GM23338 (cell line): ENCODE measurements at regions not wholly inside any gene's neighbourhood (a gene's known extent, or its start where the extent isn't known, plus 50 kb on each side); places are given as distances from the start of the nearest gene placed in this dataset.

ENCODE experiments used
- ATAC-seq: fragments of 200-7000 bp; cut with Tn5 transposase; 3 replicates; pipeline ENCODE4 v1.9.1; 2020
- DNase-seq: peaks from one replicate; pipeline ENCODE4 v3.0.0-alpha.2; 2015; ENCODE audit warnings: low spot score
- H2AFZ ChIP-seq: fragments of 200-600 bp; sonication (generic); 2 replicates; pipeline ENCODE4 v1.8.0; 2016; ENCODE audit warnings: antibody characterized with exemption, mild to moderate bottlenecking, moderate library complexity
- H3F3A ChIP-seq: fragments of 200-600 bp; sonication (generic); replicated peaks from 2 replicates; pipeline ENCODE4 v1.8.0; 2017; ENCODE audit warnings: antibody characterized with exemption, mixed run types, low read depth
- H3K27ac ChIP-seq: fragments of 200-600 bp; sonication (generic); 2 replicates; pipeline ENCODE4 v1.6.1; 2016; ENCODE audit warnings: low read depth
- H3K27me3 ChIP-seq: fragments of 200-600 bp; sonication (generic); 2 replicates; pipeline ENCODE4 v1.8.0; 2016; ENCODE audit warnings: mild to moderate bottlenecking, mixed run types, moderate library complexity; ENCODE audit not compliant: insufficient read depth
- H3K36me3 ChIP-seq: fragments of 200-600 bp; sonication (generic); 2 replicates; pipeline ENCODE4 v1.8.0; 2016; ENCODE audit warnings: mild to moderate bottlenecking; ENCODE audit not compliant: insufficient read depth
- H3K4me1 ChIP-seq: fragments of 200-600 bp; sonication (generic); 2 replicates; pipeline ENCODE4 v1.8.0; 2016; ENCODE audit warnings: mild to moderate bottlenecking, moderate library complexity; ENCODE audit not compliant: insufficient read depth
- H3K4me2 ChIP-seq: fragments of 200-600 bp; sonication (generic); 2 replicates; pipeline ENCODE4 v1.7.1; 2017; ENCODE audit warnings: mixed run types
- H3K4me3 ChIP-seq: fragments of 200-600 bp; sonication (generic); 2 replicates; pipeline ENCODE4 v1.6.1; 2016; ENCODE audit warnings: mixed run types
- H3K79me2 ChIP-seq: fragments of 200-600 bp; sonication (generic); replicated peaks from 2 replicates; pipeline ENCODE4 v1.8.0; 2017; ENCODE audit warnings: mild to moderate bottlenecking; ENCODE audit not compliant: insufficient read depth
- H3K9me2 ChIP-seq: fragments of 200-600 bp; sonication (generic); 2 replicates; pipeline ENCODE4 v1.8.0; 2017; ENCODE audit not compliant: insufficient read depth
- H4K20me1 ChIP-seq: fragments of 200-600 bp; sonication (generic); replicated peaks from 2 replicates; pipeline ENCODE4 v1.8.0; 2017; ENCODE audit warnings: mild to moderate bottlenecking; ENCODE audit not compliant: insufficient read depth
- H3K27ac Mint-ChIP-seq: 2 replicates; pipeline ENCODE4 v1.8.0; 2020; ENCODE audit warnings: inconsistent platforms, mild to moderate bottlenecking, moderate library complexity, mixed read lengths
- H3K27me3 Mint-ChIP-seq: 3 replicates; pipeline ENCODE4 v1.8.0; 2022; ENCODE audit warnings: low read depth, mild to moderate bottlenecking, moderate library complexity, mixed read lengths, inconsistent platforms; ENCODE audit not compliant: insufficient read depth, poor library complexity
- H3K36me3 Mint-ChIP-seq: 3 replicates; pipeline ENCODE4 v1.8.0; 2021; ENCODE audit warnings: low read depth, mild to moderate bottlenecking, inconsistent platforms, moderate library complexity, mixed read lengths
- H3K4me1 Mint-ChIP-seq: 3 replicates; pipeline ENCODE4 v1.8.0; 2020; ENCODE audit warnings: mild to moderate bottlenecking, inconsistent platforms, mixed read lengths
- H3K4me3 Mint-ChIP-seq: 3 replicates; pipeline ENCODE4 v1.8.0; 2021; ENCODE audit warnings: moderate library complexity, mild to moderate bottlenecking, inconsistent platforms, mixed read lengths
- H3K9me3 Mint-ChIP-seq: 3 replicates; pipeline ENCODE4 v1.8.0; 2020; ENCODE audit warnings: moderate library complexity, mild to moderate bottlenecking, inconsistent platforms, mixed read lengths
- CREB1 ChIP-seq: fragments of 250-450 bp; sonication (Bioruptor Pico); IDR thresholded peaks from 2 replicates; pipeline ENCODE4 v1.5.0; 2020; ENCODE audit warnings: low read depth, mild to moderate bottlenecking, moderate library complexity
- EZH2 ChIP-seq: fragments of 200-600 bp; sonication (generic); IDR thresholded peaks from one replicate; pipeline ENCODE4 v1.8.0; 2017; ENCODE audit warnings: antibody characterized with exemption, mild to moderate bottlenecking, low read depth; ENCODE audit not compliant: unreplicated experiment
- EZH2phosphoT487 ChIP-seq: fragments of 200-600 bp; sonication (generic); IDR thresholded peaks from one replicate; pipeline ENCODE4 v1.8.1; 2018; ENCODE audit warnings: antibody characterized with exemption; ENCODE audit not compliant: unreplicated experiment
- JUNB ChIP-seq: IDR thresholded peaks from one replicate; pipeline ENCODE4 v1.6.1; 2016; ENCODE audit warnings: antibody characterized with exemption; ENCODE audit not compliant: unreplicated experiment
- NANOG ChIP-seq: IDR thresholded peaks from 2 replicates; pipeline ENCODE4 v1.6.1; 2016; ENCODE audit warnings: antibody characterized with exemption, borderline replicate concordance
- POLR2AphosphoS5 ChIP-seq: IDR thresholded peaks from 2 replicates; pipeline ENCODE4 v1.6.1; 2016; ENCODE audit warnings: antibody characterized with exemption, low read depth
- STAT1 ChIP-seq: IDR thresholded peaks from one replicate; pipeline ENCODE4 v1.6.1; 2016; ENCODE audit warnings: antibody characterized with exemption; ENCODE audit not compliant: unreplicated experiment
- ZNF114 ChIP-seq: fragments of 250-450 bp; sonication (Bioruptor Pico); IDR thresholded peaks from 2 replicates; pipeline ENCODE4 v1.5.0; 2020; ENCODE audit warnings: mild to moderate bottlenecking, moderate library complexity
- ZNF331 ChIP-seq: fragments of 250-450 bp; sonication (Bioruptor Pico); IDR thresholded peaks from 2 replicates; pipeline ENCODE4 v1.5.0; 2020; ENCODE audit warnings: low read depth, mild to moderate bottlenecking, moderate library complexity
- TF ChIP-seq, protein P1 (sequence below), 2 experiments: fragments of 200-600 bp in 1 of 2; sonication (generic) in 1 of 2; conservative IDR thresholded peaks; 2 replicates each; pipeline versions ENCODE4 v1.5.1 to v1.6.1; 2016 to 2017; ENCODE audit warnings: antibody characterized with exemption in 2 of 2, low read depth in 2 of 2, mild to moderate bottlenecking in 2 of 2, moderate library complexity in 1 of 2
- TF ChIP-seq, protein P2 (sequence below): IDR thresholded peaks from 2 replicates; pipeline ENCODE4 v1.6.1; 2016; ENCODE audit warnings: antibody characterized with exemption
- TF ChIP-seq, protein P3 (sequence below): IDR thresholded peaks from one replicate; pipeline ENCODE4 v1.6.1; 2018; ENCODE audit warnings: antibody characterized with exemption; ENCODE audit not compliant: unreplicated experiment
- TF ChIP-seq, protein P4 (sequence below): fragments of 250-450 bp; sonication (Bioruptor Pico); IDR thresholded peaks from 2 replicates; pipeline ENCODE4 v1.5.0; 2020; ENCODE audit warnings: mild to moderate bottlenecking, moderate library complexity

DNA sequence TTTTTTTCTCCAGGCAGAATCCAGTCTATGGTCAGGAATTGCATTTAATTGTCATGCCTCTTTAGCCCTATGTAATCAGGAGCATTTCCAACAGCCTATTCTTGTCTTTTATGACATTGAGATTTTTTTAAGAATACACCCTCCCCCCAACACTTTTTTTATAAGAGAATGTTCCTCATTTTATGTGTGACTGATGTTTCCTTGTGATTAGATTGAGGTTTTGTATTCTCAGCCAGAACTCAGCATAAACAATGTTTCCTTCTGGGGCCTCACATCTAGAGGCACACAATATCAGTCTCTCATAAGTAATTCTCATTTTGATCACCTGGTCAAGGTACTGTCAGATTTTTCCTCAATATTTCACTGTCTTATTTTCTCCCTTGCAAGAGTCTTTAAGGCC is 193.4 kb upstream of the PDE1C start:
- H2AFZ ChIP-seq: no peak overlapping the region
- H4K20me1 ChIP-seq: no peaks in the 10 kb centered on the region
- H3K36me3 Mint-ChIP-seq: no peaks in the 10 kb centered on the region
- H3K9me3 Mint-ChIP-seq: no peaks in the 10 kb centered on the region
- H3K4me1 Mint-ChIP-seq: peaks cover 25% of the 10 kb centered on the region
- ATAC-seq (no peak), DNase-seq (no peak)
- no peak overlapping the region for H3K4me3 Mint-ChIP-seq
- TF ChIP-seq, protein P1, sequence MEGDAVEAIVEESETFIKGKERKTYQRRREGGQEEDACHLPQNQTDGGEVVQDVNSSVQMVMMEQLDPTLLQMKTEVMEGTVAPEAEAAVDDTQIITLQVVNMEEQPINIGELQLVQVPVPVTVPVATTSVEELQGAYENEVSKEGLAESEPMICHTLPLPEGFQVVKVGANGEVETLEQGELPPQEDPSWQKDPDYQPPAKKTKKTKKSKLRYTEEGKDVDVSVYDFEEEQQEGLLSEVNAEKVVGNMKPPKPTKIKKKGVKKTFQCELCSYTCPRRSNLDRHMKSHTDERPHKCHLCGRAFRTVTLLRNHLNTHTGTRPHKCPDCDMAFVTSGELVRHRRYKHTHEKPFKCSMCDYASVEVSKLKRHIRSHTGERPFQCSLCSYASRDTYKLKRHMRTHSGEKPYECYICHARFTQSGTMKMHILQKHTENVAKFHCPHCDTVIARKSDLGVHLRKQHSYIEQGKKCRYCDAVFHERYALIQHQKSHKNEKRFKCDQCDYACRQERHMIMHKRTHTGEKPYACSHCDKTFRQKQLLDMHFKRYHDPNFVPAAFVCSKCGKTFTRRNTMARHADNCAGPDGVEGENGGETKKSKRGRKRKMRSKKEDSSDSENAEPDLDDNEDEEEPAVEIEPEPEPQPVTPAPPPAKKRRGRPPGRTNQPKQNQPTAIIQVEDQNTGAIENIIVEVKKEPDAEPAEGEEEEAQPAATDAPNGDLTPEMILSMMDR (conservative IDR thresholded peaks at IDR 0.05; ENCODE audit: low read depth in 2 of 2): no peak
- TF ChIP-seq STAT1 (no peak), ZNF114 (no peak), EZH2 (no peak), NANOG (no peak), POLR2AphosphoS5 (no peak), JUNB (no peak), ZNF331 (CRISPR knock-in tag) (no peak), EZH2phosphoT487 (no peak), CREB1 (CRISPR knock-in tag) (no peak)
- TF ChIP-seq, protein P2, sequence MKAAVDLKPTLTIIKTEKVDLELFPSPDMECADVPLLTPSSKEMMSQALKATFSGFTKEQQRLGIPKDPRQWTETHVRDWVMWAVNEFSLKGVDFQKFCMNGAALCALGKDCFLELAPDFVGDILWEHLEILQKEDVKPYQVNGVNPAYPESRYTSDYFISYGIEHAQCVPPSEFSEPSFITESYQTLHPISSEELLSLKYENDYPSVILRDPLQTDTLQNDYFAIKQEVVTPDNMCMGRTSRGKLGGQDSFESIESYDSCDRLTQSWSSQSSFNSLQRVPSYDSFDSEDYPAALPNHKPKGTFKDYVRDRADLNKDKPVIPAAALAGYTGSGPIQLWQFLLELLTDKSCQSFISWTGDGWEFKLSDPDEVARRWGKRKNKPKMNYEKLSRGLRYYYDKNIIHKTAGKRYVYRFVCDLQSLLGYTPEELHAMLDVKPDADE: no peak
- TF ChIP-seq, protein P3, sequence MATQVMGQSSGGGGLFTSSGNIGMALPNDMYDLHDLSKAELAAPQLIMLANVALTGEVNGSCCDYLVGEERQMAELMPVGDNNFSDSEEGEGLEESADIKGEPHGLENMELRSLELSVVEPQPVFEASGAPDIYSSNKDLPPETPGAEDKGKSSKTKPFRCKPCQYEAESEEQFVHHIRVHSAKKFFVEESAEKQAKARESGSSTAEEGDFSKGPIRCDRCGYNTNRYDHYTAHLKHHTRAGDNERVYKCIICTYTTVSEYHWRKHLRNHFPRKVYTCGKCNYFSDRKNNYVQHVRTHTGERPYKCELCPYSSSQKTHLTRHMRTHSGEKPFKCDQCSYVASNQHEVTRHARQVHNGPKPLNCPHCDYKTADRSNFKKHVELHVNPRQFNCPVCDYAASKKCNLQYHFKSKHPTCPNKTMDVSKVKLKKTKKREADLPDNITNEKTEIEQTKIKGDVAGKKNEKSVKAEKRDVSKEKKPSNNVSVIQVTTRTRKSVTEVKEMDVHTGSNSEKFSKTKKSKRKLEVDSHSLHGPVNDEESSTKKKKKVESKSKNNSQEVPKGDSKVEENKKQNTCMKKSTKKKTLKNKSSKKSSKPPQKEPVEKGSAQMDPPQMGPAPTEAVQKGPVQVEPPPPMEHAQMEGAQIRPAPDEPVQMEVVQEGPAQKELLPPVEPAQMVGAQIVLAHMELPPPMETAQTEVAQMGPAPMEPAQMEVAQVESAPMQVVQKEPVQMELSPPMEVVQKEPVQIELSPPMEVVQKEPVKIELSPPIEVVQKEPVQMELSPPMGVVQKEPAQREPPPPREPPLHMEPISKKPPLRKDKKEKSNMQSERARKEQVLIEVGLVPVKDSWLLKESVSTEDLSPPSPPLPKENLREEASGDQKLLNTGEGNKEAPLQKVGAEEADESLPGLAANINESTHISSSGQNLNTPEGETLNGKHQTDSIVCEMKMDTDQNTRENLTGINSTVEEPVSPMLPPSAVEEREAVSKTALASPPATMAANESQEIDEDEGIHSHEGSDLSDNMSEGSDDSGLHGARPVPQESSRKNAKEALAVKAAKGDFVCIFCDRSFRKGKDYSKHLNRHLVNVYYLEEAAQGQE: no peak
- TF ChIP-seq, protein P4, sequence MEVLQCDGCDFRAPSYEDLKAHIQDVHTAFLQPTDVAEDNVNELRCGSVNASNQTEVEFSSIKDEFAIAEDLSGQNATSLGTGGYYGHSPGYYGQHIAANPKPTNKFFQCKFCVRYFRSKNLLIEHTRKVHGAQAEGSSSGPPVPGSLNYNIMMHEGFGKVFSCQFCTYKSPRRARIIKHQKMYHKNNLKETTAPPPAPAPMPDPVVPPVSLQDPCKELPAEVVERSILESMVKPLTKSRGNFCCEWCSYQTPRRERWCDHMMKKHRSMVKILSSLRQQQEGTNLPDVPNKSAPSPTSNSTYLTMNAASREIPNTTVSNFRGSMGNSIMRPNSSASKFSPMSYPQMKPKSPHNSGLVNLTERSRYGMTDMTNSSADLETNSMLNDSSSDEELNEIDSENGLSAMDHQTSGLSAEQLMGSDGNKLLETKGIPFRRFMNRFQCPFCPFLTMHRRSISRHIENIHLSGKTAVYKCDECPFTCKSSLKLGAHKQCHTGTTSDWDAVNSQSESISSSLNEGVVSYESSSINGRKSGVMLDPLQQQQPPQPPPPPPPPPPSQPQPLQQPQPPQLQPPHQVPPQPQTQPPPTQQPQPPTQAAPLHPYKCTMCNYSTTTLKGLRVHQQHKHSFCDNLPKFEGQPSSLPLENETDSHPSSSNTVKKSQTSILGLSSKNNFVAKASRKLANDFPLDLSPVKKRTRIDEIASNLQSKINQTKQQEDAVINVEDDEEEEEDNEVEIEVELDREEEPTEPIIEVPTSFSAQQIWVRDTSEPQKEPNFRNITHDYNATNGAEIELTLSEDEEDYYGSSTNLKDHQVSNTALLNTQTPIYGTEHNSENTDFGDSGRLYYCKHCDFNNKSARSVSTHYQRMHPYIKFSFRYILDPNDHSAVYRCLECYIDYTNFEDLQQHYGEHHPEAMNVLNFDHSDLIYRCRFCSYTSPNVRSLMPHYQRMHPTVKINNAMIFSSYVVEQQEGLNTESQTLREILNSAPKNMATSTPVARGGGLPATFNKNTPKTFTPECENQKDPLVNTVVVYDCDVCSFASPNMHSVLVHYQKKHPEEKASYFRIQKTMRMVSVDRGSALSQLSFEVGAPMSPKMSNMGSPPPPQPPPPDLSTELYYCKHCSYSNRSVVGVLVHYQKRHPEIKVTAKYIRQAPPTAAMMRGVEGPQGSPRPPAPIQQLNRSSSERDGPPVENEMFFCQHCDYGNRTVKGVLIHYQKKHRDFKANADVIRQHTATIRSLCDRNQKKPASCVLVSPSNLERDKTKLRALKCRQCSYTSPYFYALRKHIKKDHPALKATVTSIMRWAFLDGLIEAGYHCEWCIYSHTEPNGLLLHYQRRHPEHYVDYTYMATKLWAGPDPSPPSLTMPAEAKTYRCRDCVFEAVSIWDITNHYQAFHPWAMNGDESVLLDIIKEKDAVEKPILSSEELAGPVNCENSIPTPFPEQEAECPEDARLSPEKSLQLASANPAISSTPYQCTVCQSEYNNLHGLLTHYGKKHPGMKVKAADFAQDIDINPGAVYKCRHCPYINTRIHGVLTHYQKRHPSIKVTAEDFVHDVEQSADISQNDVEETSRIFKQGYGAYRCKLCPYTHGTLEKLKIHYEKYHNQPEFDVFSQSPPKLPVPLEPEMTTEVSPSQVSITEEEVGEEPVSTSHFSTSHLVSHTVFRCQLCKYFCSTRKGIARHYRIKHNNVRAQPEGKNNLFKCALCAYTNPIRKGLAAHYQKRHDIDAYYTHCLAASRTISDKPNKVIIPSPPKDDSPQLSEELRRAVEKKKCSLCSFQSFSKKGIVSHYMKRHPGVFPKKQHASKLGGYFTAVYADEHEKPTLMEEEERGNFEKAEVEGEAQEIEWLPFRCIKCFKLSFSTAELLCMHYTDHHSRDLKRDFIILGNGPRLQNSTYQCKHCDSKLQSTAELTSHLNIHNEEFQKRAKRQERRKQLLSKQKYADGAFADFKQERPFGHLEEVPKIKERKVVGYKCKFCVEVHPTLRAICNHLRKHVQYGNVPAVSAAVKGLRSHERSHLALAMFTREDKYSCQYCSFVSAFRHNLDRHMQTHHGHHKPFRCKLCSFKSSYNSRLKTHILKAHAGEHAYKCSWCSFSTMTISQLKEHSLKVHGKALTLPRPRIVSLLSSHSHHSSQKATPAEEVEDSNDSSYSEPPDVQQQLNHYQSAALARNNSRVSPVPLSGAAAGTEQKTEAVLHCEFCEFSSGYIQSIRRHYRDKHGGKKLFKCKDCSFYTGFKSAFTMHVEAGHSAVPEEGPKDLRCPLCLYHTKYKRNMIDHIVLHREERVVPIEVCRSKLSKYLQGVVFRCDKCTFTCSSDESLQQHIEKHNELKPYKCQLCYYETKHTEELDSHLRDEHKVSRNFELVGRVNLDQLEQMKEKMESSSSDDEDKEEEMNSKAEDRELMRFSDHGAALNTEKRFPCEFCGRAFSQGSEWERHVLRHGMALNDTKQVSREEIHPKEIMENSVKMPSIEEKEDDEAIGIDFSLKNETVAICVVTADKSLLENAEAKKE (CRISPR knock-in tag): no peak
- H3K27ac ChIP-seq: no peak overlapping the region
- H3K4me2 ChIP-seq: no peak overlapping the region
- no peaks in the 10 kb centered on the region for H3F3A ChIP-seq
- H3K79me2 ChIP-seq: no peaks in the 10 kb centered on the region
- peaks cover 5% of the 10 kb centered on the region; the same call in 1 of the 2 replicates for H3K9me2 ChIP-seq
- no peak overlapping the region for H3K27ac Mint-ChIP-seq
- peaks cover 6% of the 10 kb centered on the region for H3K27me3 Mint-ChIP-seq
- H3K36me3 ChIP-seq: no peaks in the 10 kb centered on the region
- H3K27me3 ChIP-seq: no peaks in the 10 kb centered on the region
- H3K4me3 ChIP-seq: no peak overlapping the region
- peaks cover 6% of the 10 kb centered on the region for H3K4me1 ChIP-seq
